Activated CD4-positive, alpha-beta T cell treated with anti-CD3 and anti-CD28 coated beads for 36 hours (primary cell): ENCODE measurements at regions not wholly inside any gene's neighbourhood (a gene's known extent, or its start where the extent isn't known, plus 50 kb on each side); places are given as distances from the start of the nearest gene placed in this dataset.

ENCODE experiments used
- ATAC-seq: fragments of 200-7000 bp; cut with Tn5 transposase; one replicate; pipeline ENCODE4 v1.10.0; 2021; ENCODE audit warnings: mild to moderate bottlenecking, moderate library complexity
- CTCF ChIA-PET: fragments of 350-600 bp; sonication (Branson Sonifier 250); formaldehyde crosslinking; loops from one replicate; lab custom pipeline; 2021; ENCODE audit warnings: antibody characterized with exemption; lab: Charles Lee
- POLR2A ChIA-PET: fragments of 350-600 bp; sonication (Branson Sonifier 250); formaldehyde crosslinking; loops from one replicate; lab custom pipeline; 2021; ENCODE audit warnings: antibody characterized with exemption, inconsistent platforms; lab: Charles Lee
- DNase-seq: peaks from one replicate; pipeline ENCODE4 v3.0.0-alpha.2; 2020
- H3K27ac Mint-ChIP-seq: one replicate; pipeline ENCODE4 v1.8.0; 2021; ENCODE audit warnings: mixed read lengths
- H3K27me3 Mint-ChIP-seq: one replicate; pipeline ENCODE4 v1.8.0; 2021; ENCODE audit warnings: mixed read lengths
- H3K36me3 Mint-ChIP-seq: one replicate; pipeline ENCODE4 v1.8.0; 2021; ENCODE audit warnings: low read depth, mixed read lengths
- H3K4me1 Mint-ChIP-seq: one replicate; pipeline ENCODE4 v1.8.0; 2021; ENCODE audit warnings: mixed read lengths
- H3K4me3 Mint-ChIP-seq: one replicate; pipeline ENCODE4 v1.8.0; 2021; ENCODE audit warnings: mild to moderate bottlenecking, moderate library complexity, mixed read lengths
- H3K9me3 Mint-ChIP-seq: one replicate; pipeline ENCODE4 v1.8.0; 2021; ENCODE audit warnings: low read depth, mixed read lengths
- intact Hi-C, 2 experiments: fragments of 100-400 bp; cut with DNase I in 1 of 2; cut with micrococcal nuclease in 1 of 2; formaldehyde crosslinking; loops; one replicate each; pipeline versions ENCODE4 v1.14.2 to v1.15.1; 2022 to 2024; cut with DNase I, micrococcal nuclease

GRCh38 chr3:43998370-43998835 lies 243.3 kb upstream of the TOPAZ1 start:
- ATAC-seq (no peak), DNase-seq (no peak)
- ChIA-PET CTCF (interaction anchor here (0.5 to 0.8 kb wide), 2 partner anchors 24 to 768 kb away, joined by 3 read pairs; no protein-coding TSS in a partner anchor), POLR2A (no interaction called here)
- Mint-ChIP-seq H3K9me3 (no peaks in the 10 kb centered on the region), H3K27me3 (peaks cover 74% of the 10 kb centered on the region), H3K36me3 (no peaks in the 10 kb centered on the region), H3K4me1 (peaks cover 39% of the 10 kb centered on the region), H3K4me3 (peak overlapping the region; percentile 58), H3K27ac (no peak overlapping the region)
- intact Hi-C loops, result loop anchor here (5.0 to 10.0 kb wide), 5 partner anchors 106 to 454 kb away; no protein-coding TSS in a partner anchor

DNA sequence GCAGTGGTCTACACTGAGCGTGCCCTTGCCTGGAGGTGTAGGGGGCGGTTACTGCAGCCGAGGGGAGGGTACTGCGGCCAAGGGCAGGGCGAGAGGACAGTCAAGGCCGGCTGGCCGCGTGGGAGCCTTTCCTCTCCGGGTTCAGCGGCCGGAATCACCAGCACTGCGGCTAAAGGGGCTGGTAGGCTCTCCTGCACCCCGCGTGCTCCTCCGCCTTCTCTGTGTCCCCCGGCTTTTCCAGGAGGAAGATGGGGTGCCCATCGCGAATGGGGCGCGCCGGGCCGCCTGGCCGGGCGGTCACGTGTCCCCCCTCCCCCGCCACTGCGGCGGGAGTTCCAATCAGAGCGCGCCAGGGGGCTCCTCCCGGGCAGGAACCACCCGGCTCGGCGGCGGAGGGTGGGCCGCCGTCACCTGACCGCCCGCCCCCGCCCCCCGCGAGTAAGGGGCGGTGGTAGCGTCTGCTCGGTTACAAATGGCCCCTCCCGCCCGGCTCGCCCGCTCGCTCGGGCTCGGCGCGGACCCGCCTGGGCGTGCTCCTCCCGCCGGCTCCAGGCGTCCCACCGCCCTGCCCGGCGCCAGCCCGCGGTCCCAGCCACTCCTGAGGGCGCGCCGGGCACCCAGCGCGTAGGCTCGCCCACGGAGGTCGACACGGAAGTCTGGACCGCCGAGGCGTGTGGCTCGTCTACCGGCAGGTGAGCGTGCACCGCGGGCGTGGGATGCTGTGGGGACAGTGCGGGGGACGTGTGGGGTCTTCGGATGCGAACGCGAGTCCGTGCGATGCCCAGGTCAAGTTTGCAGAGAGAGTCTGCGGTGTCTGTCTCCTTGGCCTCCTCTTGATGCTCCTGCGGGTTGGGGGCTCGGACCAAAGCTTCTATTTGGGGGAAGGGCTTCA lies 242.6 kb upstream of the TOPAZ1 start:
- no peak for ATAC-seq
- Mint-ChIP-seq H3K27me3 (peaks cover 68% of the 10 kb centered on the region), H3K27ac (no peak overlapping the region), H3K4me1 (peaks cover 39% of the 10 kb centered on the region), H3K4me3 (peak overlapping the region; percentile 58), H3K9me3 (no peaks in the 10 kb centered on the region), H3K36me3 (no peaks in the 10 kb centered on the region)
- POLR2A ChIA-PET, result no interaction called here
- CTCF ChIA-PET, result no interaction called here
- no peak for DNase-seq
- intact Hi-C loops, result loop anchor here (5.0 to 10.0 kb wide), 5 partner anchors 107 to 454 kb away; no protein-coding TSS in a partner anchor

DNA sequence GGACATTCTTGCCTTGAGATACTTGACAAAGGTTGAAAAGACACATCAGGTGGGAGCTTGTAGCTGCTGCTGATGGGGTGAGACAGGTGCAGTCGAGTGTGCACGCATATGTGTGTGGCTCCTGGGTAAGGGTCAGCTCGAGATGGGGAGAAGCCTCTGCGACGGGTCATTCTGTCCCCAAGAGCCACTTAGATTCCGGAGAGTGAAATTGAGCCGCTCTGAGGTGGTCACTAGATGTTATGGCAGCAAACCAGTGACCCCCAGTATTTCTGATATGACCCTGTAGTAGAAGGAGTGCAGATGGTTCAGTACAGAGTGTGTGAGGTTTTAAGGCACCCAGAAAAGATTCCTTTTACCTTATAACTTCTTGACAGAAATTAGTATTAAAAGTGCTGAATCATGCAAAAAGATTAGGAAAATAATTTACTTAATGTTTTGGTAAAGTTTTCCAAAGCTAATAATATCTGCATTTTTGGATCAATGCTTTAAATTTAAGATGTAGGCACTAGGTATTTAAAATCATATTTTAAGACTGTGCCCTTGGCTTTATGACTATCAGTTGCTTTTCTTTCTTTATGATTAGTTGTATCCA lies 241.9 kb upstream of the TOPAZ1 start:
- POLR2A ChIA-PET, result no interaction called here
- intact Hi-C loops, result loop anchor here (5.0 to 10.0 kb wide), 5 partner anchors 108 to 455 kb away; no protein-coding TSS in a partner anchor
- Mint-ChIP-seq H3K36me3 (no peaks in the 10 kb centered on the region), H3K4me1 (peaks cover 35% of the 10 kb centered on the region), H3K27me3 (peaks cover 67% of the 10 kb centered on the region), H3K4me3 (peak overlapping the region; percentile 16), H3K27ac (no peak overlapping the region), H3K9me3 (no peaks in the 10 kb centered on the region)
- CTCF ChIA-PET, result interaction anchor here (0.6 kb wide), 1 partner anchor 306 kb away, joined by 3 read pairs; no protein-coding TSS in a partner anchor
- DNase-seq (no peak), ATAC-seq (no peak)

- intact Hi-C loops, result no loop called here
- CTCF ChIA-PET, result interaction anchor here (0.6 kb wide), 1 partner anchor 307 kb away, joined by 3 read pairs; no protein-coding TSS in a partner anchor
- Mint-ChIP-seq H3K4me1 (peaks cover 32% of the 10 kb centered on the region), H3K27me3 (peaks cover 67% of the 10 kb centered on the region), H3K27ac (no peak overlapping the region), H3K36me3 (no peaks in the 10 kb centered on the region), H3K4me3 (no peak overlapping the region), H3K9me3 (no peaks in the 10 kb centered on the region)
- DNase-seq (no peak), ATAC-seq (no peak)
- POLR2A ChIA-PET, result no interaction called here
Measured at GRCh38 chr3:44000586-44000985, 241.1 kb upstream of the TOPAZ1 start.

DNA sequence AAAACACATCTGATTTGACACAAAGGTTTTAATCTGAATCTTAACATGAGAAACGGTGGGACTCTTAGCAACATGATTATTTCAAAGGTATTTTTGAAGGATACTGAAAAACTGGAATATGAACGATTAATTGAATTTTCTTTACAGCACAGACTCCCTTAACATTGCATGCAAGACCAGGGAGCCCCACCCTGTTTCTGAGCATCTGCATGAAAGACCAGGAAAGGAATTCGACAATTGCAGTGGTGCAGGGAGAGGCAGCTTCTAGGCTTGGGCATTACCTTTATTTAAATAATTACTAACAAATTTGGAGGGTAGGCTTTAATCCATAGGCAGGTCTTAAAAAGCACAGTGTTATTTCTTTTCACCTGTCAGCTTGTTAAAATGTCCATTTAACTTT lies 240.6 kb upstream of the TOPAZ1 start:
- H3K36me3 Mint-ChIP-seq, result no peaks in the 10 kb centered on the region
- POLR2A ChIA-PET, result no interaction called here
- no peak overlapping the region for H3K27ac Mint-ChIP-seq
- ATAC-seq, result no peak
- no peak for DNase-seq
- CTCF ChIA-PET, result no interaction called here
- peaks cover 62% of the 10 kb centered on the region for H3K27me3 Mint-ChIP-seq
- peaks cover 27% of the 10 kb centered on the region for H3K4me1 Mint-ChIP-seq
- intact Hi-C loops, result no loop called here
- H3K9me3 Mint-ChIP-seq, result no peaks in the 10 kb centered on the region
- no peak overlapping the region for H3K4me3 Mint-ChIP-seq

- ChIA-PET CTCF (no interaction called here), POLR2A (interaction anchor here (0.7 kb wide), 1 partner anchor 101 kb away, joined by 4 read pairs; no protein-coding TSS in a partner anchor)
- intact Hi-C loops, result no loop called here
- H3K27ac Mint-ChIP-seq, result no peak overlapping the region
- no peaks in the 10 kb centered on the region for H3K36me3 Mint-ChIP-seq
- H3K9me3 Mint-ChIP-seq, result no peaks in the 10 kb centered on the region
- H3K27me3 Mint-ChIP-seq, result peaks cover 39% of the 10 kb centered on the region
- DNase-seq (no peak), ATAC-seq (no peak)
- peaks cover 3% of the 10 kb centered on the region for H3K4me1 Mint-ChIP-seq
- H3K4me3 Mint-ChIP-seq, result no peak overlapping the region
Measured at GRCh38 chr3:44003801-44004200, 237.9 kb upstream of the TOPAZ1 start.

- ATAC-seq, result no peak
- H3K36me3 Mint-ChIP-seq, result no peaks in the 10 kb centered on the region
Measured at GRCh38 chr3:44011680-44012079, 230.0 kb upstream of the TOPAZ1 start.

DNA sequence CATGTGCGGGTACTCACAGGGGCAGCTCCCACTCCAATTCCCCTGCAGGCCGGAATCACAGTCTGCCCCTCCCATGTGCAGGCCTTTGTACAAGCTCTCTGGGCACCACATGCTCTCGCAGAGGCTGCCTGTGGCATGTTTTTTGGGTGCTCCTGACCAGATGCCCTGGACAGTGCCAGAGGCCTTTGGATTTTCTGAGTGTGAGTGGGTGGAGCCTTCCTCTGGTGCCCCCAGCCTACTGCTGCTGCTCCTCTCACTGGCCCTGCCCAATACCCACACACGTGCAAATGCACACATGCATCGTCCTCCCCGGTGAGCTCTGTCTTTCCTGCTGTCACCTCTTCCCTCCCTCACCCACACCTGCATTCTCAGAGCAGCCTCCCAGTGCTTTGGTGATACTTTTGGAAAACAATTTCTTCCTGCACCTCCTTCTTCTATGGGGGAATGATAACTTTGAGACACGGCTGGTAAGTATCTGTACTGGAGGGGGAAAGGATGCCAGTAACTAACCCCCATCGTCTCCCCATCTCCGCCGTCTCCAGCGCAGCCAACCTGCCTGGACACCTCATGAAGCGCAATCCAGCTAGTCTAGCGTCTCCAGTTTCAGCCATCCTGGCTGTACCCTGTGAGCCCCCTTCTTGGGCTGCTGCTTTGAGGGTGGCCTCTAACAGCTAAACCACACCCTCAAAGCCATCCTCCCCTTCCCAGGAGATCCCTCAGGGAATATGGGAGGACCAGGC lies 229.4 kb upstream of the TOPAZ1 start:
- Mint-ChIP-seq H3K9me3 (no peaks in the 10 kb centered on the region), H3K4me3 (no peak overlapping the region), H3K4me1 (no peaks in the 10 kb centered on the region), H3K27me3 (peaks cover 18% of the 10 kb centered on the region), H3K36me3 (no peaks in the 10 kb centered on the region), H3K27ac (no peak overlapping the region)
- ChIA-PET CTCF (no interaction called here), POLR2A (no interaction called here)
- no peak for DNase-seq
- intact Hi-C loops, result no loop called here
- no peak for ATAC-seq

More at GRCh38 chr3:44011680-44012079, 230.0 kb upstream of the TOPAZ1 start:
- Mint-ChIP-seq H3K4me1 (no peaks in the 10 kb centered on the region), H3K27ac (no peak overlapping the region), H3K4me3 (no peak overlapping the region), H3K9me3 (no peaks in the 10 kb centered on the region), H3K27me3 (peaks cover 16% of the 10 kb centered on the region)
- intact Hi-C loops, result no loop called here
- DNase-seq, result no peak
- POLR2A ChIA-PET, result no interaction called here
- CTCF ChIA-PET, result no interaction called here

- POLR2A ChIA-PET, result no interaction called here
- no peaks in the 10 kb centered on the region for H3K9me3 Mint-ChIP-seq
- intact Hi-C loops, result no loop called here
- ATAC-seq (no peak), DNase-seq (no peak)
- no peak overlapping the region for H3K27ac Mint-ChIP-seq
- H3K27me3 Mint-ChIP-seq, result peaks cover 16% of the 10 kb centered on the region
- CTCF ChIA-PET, result no interaction called here
- H3K36me3 Mint-ChIP-seq, result no peaks in the 10 kb centered on the region
- no peak overlapping the region for H3K4me3 Mint-ChIP-seq
- no peaks in the 10 kb centered on the region for H3K4me1 Mint-ChIP-seq
Measured at GRCh38 chr3:44013967-44014366, 227.7 kb upstream of the TOPAZ1 start.

- Mint-ChIP-seq H3K4me1 (no peaks in the 10 kb centered on the region), H3K9me3 (no peaks in the 10 kb centered on the region), H3K36me3 (no peaks in the 10 kb centered on the region), H3K27ac (no peak overlapping the region), H3K27me3 (peaks cover 13% of the 10 kb centered on the region), H3K4me3 (no peak overlapping the region)
- no peak for DNase-seq
- no peak for ATAC-seq
- intact Hi-C loops, result no loop called here
- ChIA-PET POLR2A (no interaction called here), CTCF (no interaction called here)
Measured at GRCh38 chr3:44015170-44015569, 226.5 kb upstream of the TOPAZ1 start.

DNA sequence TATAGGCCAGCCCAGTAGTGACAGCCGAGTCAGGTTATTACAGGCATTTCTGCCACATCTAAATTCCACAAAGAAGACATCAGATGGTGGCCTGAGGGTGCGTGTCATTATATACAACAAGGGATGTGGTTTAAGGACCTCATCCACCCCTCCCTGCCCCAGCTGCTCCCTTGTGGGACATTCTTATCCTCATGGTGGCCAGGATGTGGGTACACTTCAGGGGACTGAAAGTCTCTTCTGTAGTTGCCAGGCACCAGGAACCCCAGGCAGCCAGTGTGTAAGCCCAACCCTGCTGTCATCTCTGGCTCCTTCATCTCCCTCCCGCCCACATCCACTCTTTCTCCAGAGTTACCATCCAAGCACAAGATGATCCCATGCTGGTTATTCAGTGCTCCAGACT lies 224.9 kb upstream of the TOPAZ1 start:
- no peak overlapping the region for H3K27ac Mint-ChIP-seq
- ATAC-seq (peak; percentile 12), DNase-seq (peak; percentile 13)
- H3K4me3 Mint-ChIP-seq, result no peak overlapping the region
- no peaks in the 10 kb centered on the region for H3K4me1 Mint-ChIP-seq
- no peaks in the 10 kb centered on the region for H3K9me3 Mint-ChIP-seq
- H3K36me3 Mint-ChIP-seq, result no peaks in the 10 kb centered on the region
- peaks cover 13% of the 10 kb centered on the region for H3K27me3 Mint-ChIP-seq
- ChIA-PET CTCF (no interaction called here), POLR2A (no interaction called here)
- intact Hi-C loops, result no loop called here
